ENCODE measurements at regions not wholly inside any gene's neighbourhood (a gene's known extent, or its start where the extent isn't known, plus 50 kb on each side); places are given as distances from the start of the nearest gene placed in this dataset.
A peak's percentile ranks its signal among the peaks of the same experiment; 100 is the strongest.

GRCh38 chr2:2879781-2880180 lies 497.8 kb downstream of the EIPR1 start:
- no peak overlapping the region for H3K4me3 ChIP-seq (ENCODE audit: low read depth, low read length)
- peak; percentile 58 for DNase-seq (ENCODE audit: low read depth)
- no peak for TF ChIP-seq CTCF (IDR thresholded peaks at IDR 0.05; ENCODE audit: insufficient read depth, low read depth, low read length, missing control alignments)

- H3K4me3 ChIP-seq (ENCODE audit: low read depth, low read length) = no peak overlapping the region
- DNase-seq (ENCODE audit: low read depth) = no peak
- TF ChIP-seq CTCF (IDR thresholded peaks at IDR 0.05; ENCODE audit: insufficient read depth, low read depth, low read length, missing control alignments) = no peak
These were observed 498.5 kb downstream of the EIPR1 start for GRCh38 chr2:2879071-2879470.

- no peak for TF ChIP-seq CTCF (IDR thresholded peaks at IDR 0.05; ENCODE audit: insufficient read depth, low read depth, low read length, missing control alignments)
- H3K4me3 ChIP-seq (ENCODE audit: low read depth, low read length) = no peak overlapping the region
- DNase-seq (ENCODE audit: low read depth) = no peak
These were observed 500.2 kb downstream of the EIPR1 start for GRCh38 chr2:2877427-2877826.

- H3K4me3 ChIP-seq (ENCODE audit: low read depth, low read length) = no peak overlapping the region
- TF ChIP-seq CTCF (IDR thresholded peaks at IDR 0.05; ENCODE audit: insufficient read depth, low read depth, low read length, missing control alignments) = no peak
- no peak for DNase-seq (ENCODE audit: low read depth)
These were observed 501.0 kb downstream of the EIPR1 start for GRCh38 chr2:2876331-2877221.

- TF ChIP-seq CTCF (IDR thresholded peaks at IDR 0.05; ENCODE audit: insufficient read depth, low read depth, low read length, missing control alignments) = no peak
- no peak for DNase-seq (ENCODE audit: low read depth)
- no peak overlapping the region for H3K4me3 ChIP-seq (ENCODE audit: low read depth, low read length)
These were observed 501.8 kb downstream of the EIPR1 start for GRCh38 chr2:2875831-2876230.

- no peak overlapping the region for H3K4me3 ChIP-seq (ENCODE audit: low read depth, low read length)
- DNase-seq (ENCODE audit: low read depth) = no peak
- no peak for TF ChIP-seq CTCF (IDR thresholded peaks at IDR 0.05; ENCODE audit: insufficient read depth, low read depth, low read length, missing control alignments)
These were observed 502.3 kb downstream of the EIPR1 start for GRCh38 chr2:2875296-2875695.

GRCh38 chr2:2874805-2875204 lies 502.8 kb downstream of the EIPR1 start:
- no peak for DNase-seq (ENCODE audit: low read depth)
- no peak overlapping the region for H3K4me3 ChIP-seq (ENCODE audit: low read depth, low read length)
- TF ChIP-seq CTCF (IDR thresholded peaks at IDR 0.05; ENCODE audit: insufficient read depth, low read depth, low read length, missing control alignments) = no peak
